ENCODE measurements at regions not wholly inside any gene's neighbourhood (a gene's known extent, or its start where the extent isn't known, plus 50 kb on each side); places are given as distances from the start of the nearest gene placed in this dataset.

DNA sequence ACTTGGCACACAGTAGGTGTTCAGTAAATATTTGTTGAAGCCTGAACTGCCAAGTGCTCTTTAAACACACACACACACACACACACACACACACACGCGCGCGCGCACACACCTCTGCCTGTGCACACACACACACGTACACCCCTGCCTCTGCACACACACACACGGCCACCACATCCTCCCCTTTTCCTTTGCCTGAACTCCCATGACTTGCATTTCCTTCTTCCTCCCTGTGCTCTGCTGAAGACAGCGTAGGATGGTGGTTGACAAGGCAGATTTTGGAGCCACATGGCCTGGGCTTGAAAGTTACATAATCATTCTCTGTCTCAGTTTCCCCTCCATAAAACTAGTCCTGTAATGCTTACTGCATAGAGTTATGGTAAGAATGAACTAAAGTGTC, 712.3 kb downstream of the PTPRU start:
- Histone ChIP-seq H3K27ac (no peak overlapping the region), H3K27me3 (ENCODE audit: insufficient read depth, low read depth) (no peaks in the 10 kb centered on the region; the same call in 1 of the 2 replicates), H3K79me2 (ENCODE audit: insufficient read depth, low read depth) (no peaks in the 10 kb centered on the region), H2AFZ (ENCODE audit: low read depth) (no peak overlapping the region), H3K4me2 (no peak overlapping the region), H3K36me3 (ENCODE audit: insufficient read depth) (no peaks in the 10 kb centered on the region), H3K9ac (no peak overlapping the region), H4K20me1 (ENCODE audit: insufficient read depth) (no peaks in the 10 kb centered on the region), H3K4me3 (IDR thresholded peaks at IDR 0.05; ENCODE audit: insufficient read depth, low read depth, low read length) (no peak overlapping the region), H3K4me1 (ENCODE audit: low read depth, poor library complexity, severe bottlenecking) (no peaks in the 10 kb centered on the region)
- TF ChIP-seq, protein P1, sequence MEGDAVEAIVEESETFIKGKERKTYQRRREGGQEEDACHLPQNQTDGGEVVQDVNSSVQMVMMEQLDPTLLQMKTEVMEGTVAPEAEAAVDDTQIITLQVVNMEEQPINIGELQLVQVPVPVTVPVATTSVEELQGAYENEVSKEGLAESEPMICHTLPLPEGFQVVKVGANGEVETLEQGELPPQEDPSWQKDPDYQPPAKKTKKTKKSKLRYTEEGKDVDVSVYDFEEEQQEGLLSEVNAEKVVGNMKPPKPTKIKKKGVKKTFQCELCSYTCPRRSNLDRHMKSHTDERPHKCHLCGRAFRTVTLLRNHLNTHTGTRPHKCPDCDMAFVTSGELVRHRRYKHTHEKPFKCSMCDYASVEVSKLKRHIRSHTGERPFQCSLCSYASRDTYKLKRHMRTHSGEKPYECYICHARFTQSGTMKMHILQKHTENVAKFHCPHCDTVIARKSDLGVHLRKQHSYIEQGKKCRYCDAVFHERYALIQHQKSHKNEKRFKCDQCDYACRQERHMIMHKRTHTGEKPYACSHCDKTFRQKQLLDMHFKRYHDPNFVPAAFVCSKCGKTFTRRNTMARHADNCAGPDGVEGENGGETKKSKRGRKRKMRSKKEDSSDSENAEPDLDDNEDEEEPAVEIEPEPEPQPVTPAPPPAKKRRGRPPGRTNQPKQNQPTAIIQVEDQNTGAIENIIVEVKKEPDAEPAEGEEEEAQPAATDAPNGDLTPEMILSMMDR (conservative IDR thresholded peaks at IDR 0.05; ENCODE audit: low read depth, low read length), result no peak

DNA sequence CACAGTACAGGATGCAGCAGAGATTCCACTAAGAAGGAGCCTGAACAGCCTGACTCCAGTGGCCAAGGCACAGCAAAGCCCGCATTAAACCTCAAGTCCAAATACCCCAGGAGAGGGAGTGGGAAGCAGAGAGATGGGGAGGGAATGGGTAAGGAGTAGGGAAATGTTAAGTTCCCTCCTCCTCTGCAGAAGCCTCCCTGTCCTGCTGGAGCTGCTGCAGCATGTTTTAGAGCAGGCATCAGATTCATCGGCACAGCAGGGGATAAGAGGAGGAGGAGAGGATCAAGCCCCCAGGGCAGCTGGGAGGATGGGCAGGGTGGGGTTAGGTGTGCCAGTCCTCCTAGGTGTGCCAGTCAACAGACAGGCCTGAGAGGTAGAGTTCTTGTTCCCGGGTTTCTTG, 709.7 kb downstream of the PTPRU start:
- Histone ChIP-seq H3K79me2 (ENCODE audit: insufficient read depth, low read depth) (no peaks in the 10 kb centered on the region), H3K27me3 (ENCODE audit: insufficient read depth, low read depth) (no peaks in the 10 kb centered on the region; the same call in 1 of the 2 replicates), H3K4me3 (IDR thresholded peaks at IDR 0.05; ENCODE audit: insufficient read depth, low read depth, low read length) (no peak overlapping the region), H3K4me1 (ENCODE audit: low read depth, poor library complexity, severe bottlenecking) (no peaks in the 10 kb centered on the region), H2AFZ (ENCODE audit: low read depth) (no peak overlapping the region), H3K36me3 (ENCODE audit: insufficient read depth) (no peaks in the 10 kb centered on the region), H3K4me2 (no peak overlapping the region), H3K9ac (no peak overlapping the region), H3K27ac (no peak overlapping the region), H4K20me1 (ENCODE audit: insufficient read depth) (no peaks in the 10 kb centered on the region)
- TF ChIP-seq, protein P1 (conservative IDR thresholded peaks at IDR 0.05; ENCODE audit: low read depth, low read length), result no peak

DNA sequence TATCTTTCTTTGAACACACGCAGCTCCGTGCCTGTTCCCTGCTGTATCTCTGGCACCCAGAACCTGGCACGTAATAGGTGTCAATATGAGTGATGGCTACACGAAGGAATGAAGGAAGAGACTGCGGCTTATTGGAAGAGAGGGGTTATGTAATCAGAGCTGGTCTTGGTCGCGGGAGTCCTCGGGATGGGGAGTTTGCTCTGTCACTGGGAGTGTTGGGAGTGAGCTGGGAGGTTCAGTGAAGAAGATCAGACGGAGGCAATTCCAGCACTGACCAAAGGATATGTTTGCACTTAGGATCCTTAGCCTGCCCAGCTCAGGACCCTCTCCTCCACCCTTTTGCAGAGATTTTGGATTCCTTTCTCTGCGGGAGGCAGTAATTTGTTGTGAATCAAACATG, 709.1 kb downstream of the PTPRU start:
- no peak overlapping the region for H3K9ac ChIP-seq
- no peaks in the 10 kb centered on the region for H3K4me1 ChIP-seq (ENCODE audit: low read depth, poor library complexity, severe bottlenecking)
- H3K36me3 ChIP-seq (ENCODE audit: insufficient read depth), result no peaks in the 10 kb centered on the region
- H3K4me2 ChIP-seq, result no peak overlapping the region
- TF ChIP-seq, protein P1 (conservative IDR thresholded peaks at IDR 0.05; ENCODE audit: low read depth, low read length), result no peak
- H3K79me2 ChIP-seq (ENCODE audit: insufficient read depth, low read depth), result no peaks in the 10 kb centered on the region
- H3K27me3 ChIP-seq (ENCODE audit: insufficient read depth, low read depth), result no peaks in the 10 kb centered on the region; the same call in 1 of the 2 replicates
- H3K27ac ChIP-seq, result no peak overlapping the region
- H3K4me3 ChIP-seq (IDR thresholded peaks at IDR 0.05; ENCODE audit: insufficient read depth, low read depth, low read length), result no peak overlapping the region
- H4K20me1 ChIP-seq (ENCODE audit: insufficient read depth), result no peaks in the 10 kb centered on the region
- no peak overlapping the region for H2AFZ ChIP-seq (ENCODE audit: low read depth)

DNA sequence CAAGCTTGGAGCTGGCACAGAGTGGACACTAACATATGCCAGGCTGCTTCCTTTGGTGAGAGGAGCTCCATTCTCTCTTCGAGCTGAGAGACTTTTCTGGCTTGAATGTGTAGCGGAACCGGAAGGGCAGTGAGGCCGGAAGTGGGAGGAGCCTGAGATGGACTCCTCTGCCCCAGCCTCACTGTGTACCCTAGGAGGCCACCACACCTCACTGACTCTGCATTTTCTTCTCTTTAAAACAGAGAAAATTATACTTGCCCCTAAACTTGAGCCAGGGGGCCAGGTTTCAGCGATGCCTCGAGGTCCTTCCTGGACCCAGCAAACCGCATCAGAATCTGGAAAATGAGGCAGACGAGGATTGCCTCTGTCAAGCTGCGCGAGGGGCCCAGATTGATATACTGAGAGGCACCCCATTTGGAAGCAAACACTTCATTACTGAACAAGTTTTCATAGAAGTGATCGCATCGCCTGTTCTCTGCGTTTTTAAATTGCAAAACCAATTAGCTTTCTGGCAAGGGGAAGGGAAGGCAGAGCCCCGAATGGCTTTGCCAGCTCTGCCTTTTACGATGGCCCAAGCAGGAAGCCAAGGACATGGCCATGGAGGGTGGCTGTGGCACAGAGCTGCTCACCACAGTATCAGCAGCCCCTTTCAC, 708.1 kb downstream of the PTPRU start:
- TF ChIP-seq, protein P1 (conservative IDR thresholded peaks at IDR 0.05; ENCODE audit: low read depth, low read length), result no peak
- Histone ChIP-seq H3K9ac (no peak overlapping the region), H3K27ac (no peak overlapping the region), H2AFZ (ENCODE audit: low read depth) (no peak overlapping the region), H3K27me3 (ENCODE audit: insufficient read depth, low read depth) (no peaks in the 10 kb centered on the region; the same call in 1 of the 2 replicates), H3K36me3 (ENCODE audit: insufficient read depth) (no peaks in the 10 kb centered on the region), H3K4me2 (no peak overlapping the region), H4K20me1 (ENCODE audit: insufficient read depth) (no peaks in the 10 kb centered on the region), H3K79me2 (ENCODE audit: insufficient read depth, low read depth) (no peaks in the 10 kb centered on the region), H3K4me3 (IDR thresholded peaks at IDR 0.05; ENCODE audit: insufficient read depth, low read depth, low read length) (no peak overlapping the region), H3K4me1 (ENCODE audit: low read depth, poor library complexity, severe bottlenecking) (no peaks in the 10 kb centered on the region)

Measured in KMS-11 (cell line).